Dermis microvascular lymphatic vessel endothelial cell (primary cell): ENCODE measurements at regions not wholly inside any gene's neighbourhood (a gene's known extent, or its start where the extent isn't known, plus 50 kb on each side); places are given as distances from the start of the nearest gene placed in this dataset.
"Not testable (repeated sequence)": the region's sequence is repeated elsewhere in the genome, so short reads cannot be mapped to it uniquely, and the experiment has no call there.

ENCODE experiments used
- DNase-seq, 2 donors: peaks; one replicate each; pipeline versions ENCODE4 v3.0.0 to v3.0.0-alpha.2; 2010; ENCODE audit warnings: low read depth in 2 of 2

DNA sequence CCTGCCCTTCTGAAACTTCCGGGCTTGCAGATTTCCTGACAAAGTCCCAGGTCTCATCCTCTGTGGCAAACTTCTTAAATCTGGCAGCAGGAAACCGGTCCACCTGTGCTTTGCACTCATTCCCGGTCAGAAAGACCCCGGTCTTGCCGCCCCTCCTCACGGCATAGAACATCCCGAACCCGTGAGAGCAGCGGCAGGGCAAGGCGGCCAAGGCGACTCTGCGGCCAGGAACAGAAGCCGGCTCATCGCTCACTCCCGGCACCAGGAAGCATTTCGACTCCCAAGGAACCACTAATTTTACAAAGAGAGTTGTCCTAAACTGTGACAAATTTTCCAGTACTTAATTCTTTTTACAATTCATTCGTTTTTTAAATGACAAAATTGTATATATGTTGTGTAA is 140.3 kb downstream of the USP22 start:
- DNase-seq, result not testable (repeated sequence)

DNA sequence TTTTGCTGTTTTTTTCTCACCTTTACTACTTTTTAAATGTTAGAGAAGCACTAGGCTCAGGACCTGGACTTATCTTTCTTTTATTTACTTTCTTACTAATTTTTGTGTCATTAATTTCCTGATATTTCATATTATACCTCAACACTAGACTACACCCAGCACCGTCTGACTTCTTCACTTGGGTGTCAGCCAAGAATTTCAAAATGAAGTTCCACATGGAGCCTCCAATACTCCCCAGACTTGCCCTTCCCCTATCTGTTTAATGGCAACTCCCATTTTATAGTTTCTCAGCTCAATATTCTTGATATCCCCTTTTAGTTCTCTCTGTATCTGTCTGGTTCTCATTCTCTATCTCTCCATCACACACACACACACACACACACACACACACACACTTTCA is 139.3 kb downstream of the USP22 start:
- not testable (repeated sequence) for DNase-seq

DNA sequence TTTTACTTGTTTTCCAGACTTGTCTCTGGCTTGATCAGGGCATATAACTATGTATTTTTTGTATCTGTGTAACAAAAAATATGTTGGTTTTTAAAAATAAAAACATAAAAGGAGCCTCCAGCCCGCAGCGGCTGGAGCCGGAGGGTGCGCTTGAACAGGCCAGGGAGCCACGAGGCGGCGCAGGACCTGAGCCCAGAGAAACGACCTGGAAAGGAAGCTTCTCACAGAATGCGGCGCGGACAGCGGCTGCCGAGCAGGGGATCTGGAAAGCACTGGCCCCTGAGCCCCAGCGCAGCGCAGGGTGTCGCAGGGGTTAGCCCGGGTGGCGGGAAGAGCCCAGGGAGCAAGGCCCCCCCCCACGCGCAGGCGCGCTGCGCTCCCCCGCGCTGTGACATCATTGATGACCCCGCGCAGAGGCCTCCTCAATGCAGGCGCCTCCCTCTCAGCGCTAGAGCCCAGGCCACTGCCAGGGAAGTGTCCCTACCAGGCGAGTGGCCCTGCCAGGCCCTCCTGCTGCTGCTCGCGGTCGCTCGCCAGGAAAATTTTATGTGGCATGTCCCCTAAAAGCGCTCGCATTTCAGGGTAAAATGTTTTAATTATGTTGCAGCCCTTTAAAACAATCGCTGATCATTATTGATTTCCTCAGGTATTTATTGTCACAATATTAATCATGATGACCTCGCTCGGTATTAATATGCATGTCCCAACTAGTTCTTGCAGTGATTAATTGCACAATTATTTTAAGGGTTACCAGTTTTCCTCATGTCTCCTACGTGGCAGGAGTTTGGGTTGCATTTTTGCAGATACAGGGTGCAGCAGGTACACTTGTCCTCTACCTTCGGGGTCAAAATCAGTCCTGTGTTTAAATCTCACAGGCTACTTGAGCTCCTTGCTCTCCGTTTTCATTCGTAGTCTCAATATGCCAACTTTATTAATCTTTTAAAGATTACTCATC is 134.2 kb downstream of the USP22 start:
- peak; percentile 79 to 82 for DNase-seq

DNA sequence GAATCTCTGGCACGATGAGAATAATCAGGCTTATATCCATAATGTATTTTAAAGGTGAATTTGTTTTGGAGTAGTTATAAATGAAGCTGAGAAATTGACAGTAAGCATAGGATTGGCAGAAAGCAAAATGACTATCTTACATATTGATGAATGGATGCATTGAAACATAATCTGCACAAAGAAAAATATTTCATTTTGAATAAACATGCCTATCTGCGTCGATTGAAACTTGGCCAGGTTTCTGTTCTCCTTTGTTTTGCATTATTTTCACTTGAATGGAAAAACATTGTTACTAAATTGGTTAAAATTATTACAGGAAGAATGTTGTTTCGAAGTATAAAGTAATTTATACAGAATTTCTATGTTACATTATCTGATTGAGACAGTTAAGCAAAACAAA is 128.2 kb downstream of the USP22 start:
- peak in 1 of 2 donors; percentile 16 for DNase-seq

DNA sequence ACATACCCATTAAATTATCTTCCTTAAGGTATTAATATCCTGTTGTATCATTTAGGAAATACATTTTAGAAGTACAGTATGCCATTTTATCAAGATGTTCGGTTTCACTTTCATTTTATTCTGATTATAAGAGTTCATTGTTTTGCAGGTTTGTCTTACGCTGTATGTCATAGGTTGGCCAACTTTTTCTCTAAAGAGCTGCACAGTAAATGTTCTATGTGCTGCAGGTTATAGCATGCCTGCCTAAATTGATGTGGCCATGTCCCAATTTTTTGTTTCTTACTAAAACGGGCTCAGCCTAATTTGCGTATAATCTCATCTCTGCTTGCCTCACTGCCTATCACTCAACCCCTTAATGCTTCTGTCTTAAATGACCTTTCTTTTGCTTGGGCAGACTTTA is 126.4 kb downstream of the USP22 start:
- no peak for DNase-seq

DNA sequence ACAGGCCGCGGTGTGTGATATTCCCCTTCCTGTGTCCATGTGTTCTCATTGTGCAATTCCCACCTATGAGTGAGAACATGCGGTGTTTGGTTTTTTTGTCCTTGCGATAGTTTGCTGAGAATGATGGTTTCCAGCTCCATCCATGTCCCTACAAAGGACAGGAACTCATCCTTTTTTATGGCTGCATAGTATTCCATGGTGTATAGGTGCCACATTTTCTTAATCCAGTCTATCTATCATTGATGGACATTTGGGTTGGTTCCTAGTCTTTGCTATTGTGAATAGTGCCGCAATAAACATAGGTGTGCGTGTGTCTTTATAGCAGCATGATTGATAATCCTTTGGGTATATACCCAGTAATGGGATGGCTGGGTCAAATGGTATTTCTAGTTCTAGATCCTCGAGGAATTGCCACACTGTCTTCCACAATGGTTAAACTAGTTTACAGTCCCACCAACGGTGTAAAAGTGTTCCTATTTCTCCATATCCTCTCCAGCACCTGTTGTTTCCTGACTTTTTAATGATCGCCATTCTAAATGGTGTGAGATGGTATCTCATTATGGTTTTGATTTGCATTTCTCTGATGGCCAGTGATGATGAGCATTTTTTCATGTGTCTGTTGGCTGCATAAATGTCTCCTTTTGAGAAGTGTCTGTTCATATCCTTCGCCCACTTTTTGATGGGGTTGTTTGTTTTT is 125.1 kb downstream of the USP22 start:
- DNase-seq, result not testable (repeated sequence)

DNA sequence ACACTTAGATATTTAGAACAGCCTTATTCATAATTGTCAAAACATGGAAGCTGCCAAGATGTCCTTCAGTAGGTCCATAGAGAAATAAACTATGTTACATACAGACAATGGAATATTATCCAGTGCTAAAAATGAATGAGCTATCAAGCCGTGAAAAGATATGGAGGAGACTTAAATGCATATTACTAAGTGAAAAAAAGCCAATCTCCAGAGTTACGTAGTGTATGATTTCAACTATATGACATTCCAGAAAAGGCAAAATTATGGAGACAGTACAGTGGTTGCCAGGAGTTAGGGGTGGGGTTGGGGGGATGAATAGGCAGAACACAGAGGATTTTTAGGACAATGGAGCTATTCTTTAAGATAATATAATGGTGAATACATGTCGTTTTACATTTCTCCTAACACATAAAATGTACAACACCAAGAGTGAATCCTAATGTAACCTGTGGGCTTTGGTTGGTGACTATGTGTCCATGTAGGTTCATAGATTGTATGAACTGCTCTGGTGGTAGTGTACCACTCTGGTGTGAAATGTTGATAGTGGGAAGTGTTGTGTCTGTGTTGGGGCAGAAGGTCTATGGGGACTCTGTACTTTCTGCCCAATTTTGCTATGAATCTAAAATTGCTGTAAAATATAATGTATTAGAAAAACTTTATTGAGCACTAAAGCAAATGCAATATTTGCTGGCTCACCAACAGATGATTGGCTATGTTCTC is 122.6 kb downstream of the USP22 start:
- DNase-seq, result no peak

DNA sequence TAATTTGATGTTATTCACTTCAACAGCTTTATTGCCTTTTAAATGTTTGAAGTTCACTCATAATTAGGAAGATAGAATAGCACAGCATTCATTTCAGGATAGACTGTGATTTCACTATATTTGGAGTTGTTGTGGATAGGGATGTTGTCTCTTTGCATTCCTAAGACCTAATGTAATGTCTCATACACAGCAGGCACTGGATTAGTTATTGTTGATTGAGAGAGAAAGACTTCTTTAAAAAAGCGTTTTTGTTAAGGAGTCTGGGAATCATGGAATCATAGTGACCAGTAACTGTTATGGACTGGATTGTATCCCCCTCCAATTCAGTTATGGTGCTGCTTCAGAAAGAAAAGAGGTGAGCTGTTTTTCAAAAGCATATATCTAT is 122.0 kb downstream of the USP22 start:
- no peak for DNase-seq

GRCh38 chr17:20922128-20922670 is 120.6 kb downstream of the USP22 start:
- DNase-seq, result peak in 1 of 2 donors; percentile 7

- DNase-seq, result peak in 1 of 2 donors; percentile 57
These were observed 118.5 kb downstream of the USP22 start for GRCh38 chr17:20924306-20924705.

- DNase-seq, result no peak
These were observed 117.7 kb downstream of the USP22 start for GRCh38 chr17:20925091-20925490.

- no peak for DNase-seq
These were observed 116.9 kb downstream of the USP22 start for GRCh38 chr17:20925954-20926353.

DNA sequence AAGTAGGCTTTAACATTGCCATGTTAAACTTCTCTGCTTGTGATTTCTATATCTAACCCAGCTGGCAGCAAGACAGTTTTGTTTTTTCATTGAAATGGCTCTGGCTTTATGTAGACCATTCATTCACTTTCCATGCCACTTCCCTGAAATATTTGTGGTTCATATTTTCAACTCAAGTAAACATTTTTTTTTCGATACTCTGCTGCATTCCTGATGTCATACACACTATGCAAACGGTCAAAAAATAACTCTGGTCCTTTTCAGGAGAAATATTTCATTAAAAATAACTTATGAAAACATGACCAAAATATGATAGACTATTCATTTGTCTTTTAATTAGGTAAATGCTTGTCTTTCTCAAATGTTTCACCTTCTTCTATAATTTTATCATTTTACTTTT is 116.3 kb downstream of the USP22 start:
- no peak for DNase-seq

DNA sequence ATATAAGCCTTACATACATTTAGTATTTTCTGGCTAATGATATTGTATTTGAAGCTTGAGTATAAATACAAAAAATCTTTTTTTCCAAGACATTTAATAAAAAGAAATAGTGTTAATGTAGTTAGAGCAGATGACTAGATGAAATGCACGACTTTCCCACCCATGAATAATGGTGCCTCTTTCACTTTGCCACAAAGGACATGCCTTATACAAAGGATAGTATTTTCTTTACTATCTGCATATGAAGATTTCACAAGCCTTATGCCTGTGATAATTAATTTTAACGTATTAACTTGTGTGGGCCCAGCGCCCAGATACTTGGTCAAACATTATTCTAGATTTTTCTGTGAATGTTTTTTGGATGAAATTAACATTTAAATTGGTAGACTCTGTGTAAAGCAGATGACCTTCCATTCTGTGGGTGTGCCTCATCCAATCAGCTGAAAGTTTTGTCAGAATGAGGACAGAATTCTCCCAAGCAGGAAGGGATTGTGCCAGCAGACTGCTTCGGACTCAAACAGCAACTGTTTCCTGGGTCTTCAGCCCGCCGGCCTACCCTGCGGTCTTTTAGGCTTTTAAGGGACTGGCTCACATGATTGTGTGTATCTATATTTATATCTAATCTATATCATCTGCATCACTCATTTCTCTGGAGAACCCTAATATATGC is 115.4 kb downstream of the USP22 start:
- DNase-seq, result no peak

- no peak for DNase-seq
These were observed 113.5 kb downstream of the USP22 start for GRCh38 chr17:20929334-20929733.

DNA sequence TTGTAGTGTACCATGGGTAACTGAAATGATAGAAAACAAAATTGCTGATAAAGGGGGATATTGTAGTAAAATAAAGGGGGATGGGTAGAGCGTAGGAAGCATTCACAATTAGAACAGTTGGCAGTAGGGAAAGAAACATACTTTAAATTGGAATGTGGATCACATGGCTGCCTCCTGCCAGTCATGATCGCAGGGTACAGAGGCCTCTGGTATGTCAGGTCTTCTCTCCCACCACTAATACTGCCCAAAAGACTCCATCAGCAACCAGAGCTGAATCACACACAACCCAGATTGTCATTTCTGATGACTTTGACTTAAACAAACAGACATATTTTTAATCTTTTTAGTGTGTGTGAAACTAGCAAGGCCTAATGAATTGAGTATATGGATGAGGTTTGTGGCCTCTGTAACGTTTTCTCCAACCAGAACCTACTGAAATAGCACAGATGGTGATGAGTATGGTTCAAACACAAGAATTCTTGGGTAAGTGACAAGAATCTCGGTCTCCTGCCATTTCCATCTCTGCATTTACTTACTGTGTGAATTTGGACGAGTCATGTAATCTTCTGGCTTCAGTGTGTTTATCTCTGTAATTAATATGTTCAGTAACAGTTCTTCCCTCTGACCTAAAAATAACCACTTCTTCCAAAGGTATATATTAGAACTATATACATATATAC is 112.6 kb downstream of the USP22 start:
- no peak for DNase-seq

DNA sequence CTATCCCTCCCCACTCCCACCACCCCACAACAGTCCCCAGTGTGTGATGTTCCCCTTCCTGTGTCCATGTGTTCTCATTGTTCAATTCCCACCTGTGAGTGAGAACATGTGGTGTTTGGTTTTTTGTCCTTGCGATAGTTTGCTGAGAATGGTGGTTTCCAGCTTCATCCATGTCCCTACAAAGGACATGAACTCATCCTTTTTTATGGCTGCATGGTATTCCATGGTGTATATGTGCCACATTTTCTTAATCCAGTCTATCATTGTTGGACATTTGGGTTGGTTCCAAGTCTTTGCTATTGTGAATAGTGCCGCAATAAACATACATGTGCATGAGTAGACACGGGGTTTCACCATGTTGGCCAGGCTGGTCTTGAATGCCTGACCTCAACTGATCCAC is 109.8 kb downstream of the USP22 start:
- not testable (repeated sequence) for DNase-seq

GRCh38 chr17:20934288-20934687 is 108.5 kb downstream of the USP22 start:
- DNase-seq, result peak in 1 of 2 donors; percentile 43

DNA sequence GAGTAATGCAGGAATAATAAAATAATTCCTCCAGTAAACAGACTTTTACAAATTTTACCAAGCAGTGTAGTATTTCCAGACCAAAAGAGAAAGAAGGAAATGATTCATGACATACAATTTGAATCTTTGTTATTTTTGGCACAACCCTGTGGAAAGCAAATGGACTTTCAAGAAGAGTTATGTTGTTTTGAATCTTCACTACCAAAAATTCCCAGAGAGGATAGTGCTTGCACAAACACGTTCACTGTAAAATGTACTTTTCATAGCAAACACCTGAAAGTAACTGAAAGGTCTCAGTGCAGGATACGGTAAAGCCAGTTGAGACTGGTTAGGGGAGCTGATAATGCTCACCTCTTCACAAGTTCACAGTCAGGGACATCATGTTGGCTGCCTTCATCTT is 107.1 kb downstream of the USP22 start:
- DNase-seq, result peak; percentile 88 to 92

DNA sequence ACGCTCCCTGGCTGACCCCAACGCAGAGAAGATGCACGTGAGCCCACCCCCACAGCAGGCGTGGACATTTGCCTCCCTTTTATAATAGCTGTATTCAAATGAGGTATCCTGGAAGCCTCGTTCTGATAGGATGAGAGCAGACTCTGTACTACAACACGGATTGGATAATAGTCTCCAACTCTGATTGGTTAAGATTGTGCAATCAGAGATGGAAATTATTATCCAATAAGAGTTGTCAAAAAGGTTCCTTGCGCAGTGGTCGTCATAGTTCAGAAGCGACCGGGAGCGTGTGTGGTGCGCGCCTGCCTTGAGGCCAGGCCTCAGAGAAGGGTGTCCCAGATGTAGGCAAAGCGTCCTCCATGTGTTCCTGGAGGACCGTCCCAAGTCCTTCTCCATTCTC is 104.6 kb downstream of the USP22 start:
- no peak for DNase-seq
